Thyroid gland (tissue), 4 donors: ENCODE measurements at regions not wholly inside any gene's neighbourhood (a gene's known extent, or its start where the extent isn't known, plus 50 kb on each side); places are given as distances from the start of the nearest gene placed in this dataset.

ENCODE experiments used
- POLR2A ChIP-seq, 2 donors: fragments of 450-650 bp; IDR thresholded peaks; one replicate each; pipeline ENCODE4 v1.6.1; 2017; ENCODE audit warnings: antibody characterized with exemption in 2 of 2, mild to moderate bottlenecking in 2 of 2, moderate library complexity in 1 of 2
- TF ChIP-seq, protein P1 (sequence below), 6 experiments: fragments of 200-600 bp in 3 of 6; fragments of 450-650 bp in 3 of 6; sonication (generic) in 3 of 6; IDR thresholded peaks; one replicate each; pipeline ENCODE4 v1.5.1; 2016 to 2019; ENCODE audit warnings: antibody characterized with exemption in 6 of 6, mild to moderate bottlenecking in 2 of 6, inconsistent platforms in 1 of 6, moderate library complexity in 1 of 6

DNA sequence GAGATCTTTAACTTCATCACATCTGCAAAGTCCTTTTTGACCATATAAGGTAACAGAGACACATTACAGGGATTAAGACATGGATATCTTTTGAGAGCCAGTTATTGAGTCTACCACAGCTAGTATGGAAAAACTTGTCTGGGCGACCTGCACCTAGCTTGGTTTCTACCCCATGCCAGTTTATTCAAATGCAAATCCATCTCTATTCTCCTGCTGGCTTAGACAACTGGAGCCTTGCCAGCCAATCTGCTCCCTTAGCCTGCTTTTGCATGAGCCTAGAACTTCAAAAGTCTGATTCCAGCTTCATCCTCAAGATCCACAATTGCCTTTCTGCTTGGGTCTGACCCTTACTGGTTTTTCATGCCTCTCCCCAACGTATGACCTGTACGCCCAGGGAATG, 212.0 kb upstream of the AFF2 start:
- TF ChIP-seq POLR2A (IDR thresholded peaks at IDR 0.05) = no peak
- TF ChIP-seq, protein P1, sequence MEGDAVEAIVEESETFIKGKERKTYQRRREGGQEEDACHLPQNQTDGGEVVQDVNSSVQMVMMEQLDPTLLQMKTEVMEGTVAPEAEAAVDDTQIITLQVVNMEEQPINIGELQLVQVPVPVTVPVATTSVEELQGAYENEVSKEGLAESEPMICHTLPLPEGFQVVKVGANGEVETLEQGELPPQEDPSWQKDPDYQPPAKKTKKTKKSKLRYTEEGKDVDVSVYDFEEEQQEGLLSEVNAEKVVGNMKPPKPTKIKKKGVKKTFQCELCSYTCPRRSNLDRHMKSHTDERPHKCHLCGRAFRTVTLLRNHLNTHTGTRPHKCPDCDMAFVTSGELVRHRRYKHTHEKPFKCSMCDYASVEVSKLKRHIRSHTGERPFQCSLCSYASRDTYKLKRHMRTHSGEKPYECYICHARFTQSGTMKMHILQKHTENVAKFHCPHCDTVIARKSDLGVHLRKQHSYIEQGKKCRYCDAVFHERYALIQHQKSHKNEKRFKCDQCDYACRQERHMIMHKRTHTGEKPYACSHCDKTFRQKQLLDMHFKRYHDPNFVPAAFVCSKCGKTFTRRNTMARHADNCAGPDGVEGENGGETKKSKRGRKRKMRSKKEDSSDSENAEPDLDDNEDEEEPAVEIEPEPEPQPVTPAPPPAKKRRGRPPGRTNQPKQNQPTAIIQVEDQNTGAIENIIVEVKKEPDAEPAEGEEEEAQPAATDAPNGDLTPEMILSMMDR (IDR thresholded peaks at IDR 0.05) = no peak
